ENCODE measurements at regions not wholly inside any gene's neighbourhood (a gene's known extent, or its start where the extent isn't known, plus 50 kb on each side); places are given as distances from the start of the nearest gene placed in this dataset.

DNA sequence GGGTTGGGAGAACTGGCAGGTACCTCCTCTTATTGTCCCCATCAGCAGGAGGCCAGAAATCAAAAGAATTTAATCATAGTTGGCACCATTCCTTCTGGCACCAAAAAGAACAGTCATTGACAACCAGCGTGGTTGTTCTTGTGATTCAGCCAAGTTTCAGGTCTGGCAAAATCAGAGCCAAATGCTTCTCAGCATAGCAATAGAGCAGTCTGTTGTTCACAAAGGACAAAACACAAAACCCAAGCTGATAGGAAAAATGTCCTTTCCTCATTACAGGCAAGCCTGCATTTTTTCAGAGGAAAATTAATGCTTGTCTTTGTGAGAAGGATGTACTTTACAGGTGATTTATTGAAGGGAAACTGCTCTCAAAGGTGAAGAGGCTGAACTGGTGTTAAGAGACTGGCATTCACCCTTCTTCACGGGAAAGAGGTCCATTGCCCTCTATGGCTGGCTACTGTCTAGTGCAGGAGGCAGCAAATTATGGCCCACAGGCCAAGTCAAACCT lies 241.8 kb upstream of the ARHGAP42 start:
- TF ChIP-seq, protein P1, sequence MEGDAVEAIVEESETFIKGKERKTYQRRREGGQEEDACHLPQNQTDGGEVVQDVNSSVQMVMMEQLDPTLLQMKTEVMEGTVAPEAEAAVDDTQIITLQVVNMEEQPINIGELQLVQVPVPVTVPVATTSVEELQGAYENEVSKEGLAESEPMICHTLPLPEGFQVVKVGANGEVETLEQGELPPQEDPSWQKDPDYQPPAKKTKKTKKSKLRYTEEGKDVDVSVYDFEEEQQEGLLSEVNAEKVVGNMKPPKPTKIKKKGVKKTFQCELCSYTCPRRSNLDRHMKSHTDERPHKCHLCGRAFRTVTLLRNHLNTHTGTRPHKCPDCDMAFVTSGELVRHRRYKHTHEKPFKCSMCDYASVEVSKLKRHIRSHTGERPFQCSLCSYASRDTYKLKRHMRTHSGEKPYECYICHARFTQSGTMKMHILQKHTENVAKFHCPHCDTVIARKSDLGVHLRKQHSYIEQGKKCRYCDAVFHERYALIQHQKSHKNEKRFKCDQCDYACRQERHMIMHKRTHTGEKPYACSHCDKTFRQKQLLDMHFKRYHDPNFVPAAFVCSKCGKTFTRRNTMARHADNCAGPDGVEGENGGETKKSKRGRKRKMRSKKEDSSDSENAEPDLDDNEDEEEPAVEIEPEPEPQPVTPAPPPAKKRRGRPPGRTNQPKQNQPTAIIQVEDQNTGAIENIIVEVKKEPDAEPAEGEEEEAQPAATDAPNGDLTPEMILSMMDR (IDR thresholded peaks at IDR 0.05) = no peak
- TF ChIP-seq POLR2AphosphoS5 (IDR thresholded peaks at IDR 0.05) = no peak
